NCI-H146 treated with DMSO at 0.1 percent for 48 hours (cell line): ENCODE measurements at regions not wholly inside any gene's neighbourhood (a gene's known extent, or its start where the extent isn't known, plus 50 kb on each side); places are given as distances from the start of the nearest gene placed in this dataset.

ENCODE experiments used
- DNase-seq: peaks from one replicate; lab custom pipeline; 2025; ENCODE audit not compliant: unreplicated experiment; lab: John Stamatoyannopoulos, UW

- no peak for DNase-seq
These were observed 77.7 kb upstream of the JUN start for GRCh38 chr1:58861506-58861905.

DNA sequence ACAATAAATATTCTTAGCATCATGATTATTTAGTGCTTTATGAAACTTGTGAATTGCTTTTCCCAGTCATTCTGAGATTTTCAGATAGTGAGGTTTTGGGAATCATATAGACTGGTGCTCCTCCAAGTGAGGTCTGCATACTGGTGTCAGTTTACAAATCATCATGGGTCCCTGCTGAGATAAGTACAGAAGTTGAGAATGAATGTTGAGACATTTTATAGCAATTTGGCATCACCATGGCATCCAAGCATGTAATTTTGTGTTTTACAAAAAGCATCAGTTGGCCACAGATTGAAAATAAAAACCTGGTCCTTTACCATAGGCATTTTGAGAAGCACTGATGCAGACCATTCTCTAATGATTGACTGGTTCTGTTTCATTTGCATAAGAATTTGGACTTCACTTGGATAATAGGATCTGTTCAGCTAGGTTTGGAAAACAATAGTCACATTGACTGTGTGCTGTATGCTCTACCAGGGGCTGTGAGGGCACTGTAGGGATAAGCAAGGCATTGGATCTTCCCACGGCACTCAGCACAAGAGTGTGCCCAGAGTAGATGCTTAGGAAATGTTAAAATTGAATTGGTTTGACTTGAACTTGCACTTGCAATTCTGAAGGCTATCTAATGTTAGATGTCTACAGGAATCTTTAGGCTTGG lies 79.0 kb upstream of the JUN start:
- peak; percentile 60 for DNase-seq

DNA sequence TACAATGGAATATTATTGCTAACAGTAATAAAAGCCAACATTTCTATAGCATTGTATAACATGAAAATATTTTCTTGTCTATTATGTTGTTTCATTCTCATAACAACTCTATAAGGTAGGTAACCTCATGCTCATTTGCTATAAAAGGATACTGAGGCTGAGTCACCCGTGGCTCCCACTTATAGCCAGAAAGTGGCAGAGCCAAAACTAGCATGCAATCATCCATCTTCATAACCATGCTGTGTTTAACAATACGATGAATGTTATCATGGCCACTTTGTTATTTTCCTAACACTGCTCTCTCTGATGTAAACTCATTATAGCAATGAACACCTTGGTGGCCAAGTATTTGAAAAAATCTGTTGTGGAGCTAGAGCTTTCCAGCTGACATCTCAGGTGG lies 80.8 kb upstream of the JUN start:
- peak; percentile 51 for DNase-seq

DNA sequence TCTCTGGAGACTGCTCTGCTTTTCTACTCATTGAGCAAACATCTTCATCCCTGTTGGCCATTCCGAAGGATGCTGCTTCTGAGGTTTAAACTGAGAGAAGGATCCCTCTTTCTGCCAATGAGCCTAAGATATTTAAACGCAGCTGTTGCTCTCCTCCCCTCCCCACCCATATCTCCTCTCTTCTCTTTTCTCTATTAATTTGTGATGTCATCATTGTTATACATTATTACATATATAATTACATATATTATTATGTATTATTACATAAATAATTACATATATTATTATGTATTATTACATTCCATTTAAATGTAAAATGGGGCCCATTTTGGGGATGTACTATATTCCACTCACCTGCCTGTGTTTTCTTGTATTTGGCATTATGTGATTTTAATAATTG lies 82.7 kb upstream of the JUN start:
- no peak for DNase-seq

DNA sequence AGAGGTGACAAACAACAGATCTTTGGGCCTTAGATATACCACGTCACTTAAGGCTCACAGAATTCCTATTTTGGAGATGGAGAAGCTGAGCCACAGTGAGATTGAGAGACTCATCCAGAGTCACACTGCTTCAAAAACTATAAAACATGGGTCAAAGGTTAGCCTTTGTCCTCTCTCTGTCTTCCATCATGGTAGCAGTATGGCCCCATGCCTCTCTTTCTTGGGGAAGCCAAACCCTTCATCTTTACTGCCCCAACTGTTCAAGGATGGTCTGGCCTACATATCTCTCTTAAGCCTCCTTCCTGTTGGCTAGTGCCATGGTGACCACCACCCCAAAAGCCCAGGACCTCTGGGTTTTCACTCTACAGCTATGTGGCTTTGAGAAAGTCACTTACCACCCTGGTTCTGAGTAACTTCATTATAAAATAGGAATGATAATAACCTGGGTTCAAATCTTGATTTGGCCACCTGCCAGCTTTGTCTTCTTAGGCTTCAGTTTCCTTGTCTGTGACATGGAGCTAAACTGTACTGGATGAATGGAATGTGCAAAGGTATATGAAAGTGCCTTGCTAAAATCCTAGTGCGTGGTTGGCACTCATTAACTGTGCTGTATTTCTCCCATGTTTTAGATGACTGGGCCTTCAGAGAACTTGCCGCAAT lies 85.9 kb upstream of the JUN start:
- DNase-seq = no peak

DNA sequence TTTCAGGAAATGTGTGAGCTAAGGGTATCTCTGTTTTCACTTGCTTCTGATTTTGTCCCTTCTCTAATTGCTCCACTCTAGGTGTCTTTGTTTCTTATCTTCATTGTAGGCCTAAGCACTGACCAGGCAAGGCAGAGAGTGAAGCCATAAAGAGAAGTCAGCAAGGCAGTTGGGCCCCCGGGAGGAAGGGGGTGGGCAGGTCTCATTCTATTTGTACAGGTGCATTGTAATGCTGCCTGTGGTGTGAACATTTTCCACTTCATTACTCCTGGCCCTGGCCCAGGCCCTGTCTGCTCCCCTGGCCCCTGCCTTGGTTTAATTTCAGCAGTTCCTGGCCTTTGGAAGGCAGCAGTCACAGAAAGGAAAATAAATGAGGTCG lies 86.4 kb upstream of the JUN start:
- DNase-seq = peak; percentile 99

- no peak for DNase-seq
These were observed 90.5 kb upstream of the JUN start for GRCh38 chr1:58874342-58874741.

GRCh38 chr1:58874757-58875755 lies 91.2 kb upstream of the JUN start:
- peak; percentile 97 for DNase-seq

DNA sequence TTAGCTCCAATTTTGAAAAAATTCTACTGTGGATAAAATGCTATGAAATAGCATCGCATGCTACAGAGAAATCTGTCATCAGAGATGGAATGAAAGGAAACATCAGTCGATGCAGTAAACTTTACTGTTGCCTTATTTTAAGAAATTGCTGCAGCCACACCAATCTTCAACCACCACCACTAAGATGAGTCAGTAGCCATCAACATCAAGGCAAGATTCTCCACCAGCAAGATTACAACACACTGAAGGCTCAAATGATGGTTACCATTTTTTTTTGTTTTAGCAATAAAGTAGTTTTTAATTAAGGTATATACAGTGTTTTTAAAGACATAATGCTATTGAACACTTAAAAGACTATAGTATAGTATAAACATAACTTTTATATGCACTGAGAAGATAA lies 95.6 kb upstream of the JUN start:
- DNase-seq = no peak

- no peak for DNase-seq
These were observed 96.7 kb upstream of the JUN start for GRCh38 chr1:58880592-58880991.

DNA sequence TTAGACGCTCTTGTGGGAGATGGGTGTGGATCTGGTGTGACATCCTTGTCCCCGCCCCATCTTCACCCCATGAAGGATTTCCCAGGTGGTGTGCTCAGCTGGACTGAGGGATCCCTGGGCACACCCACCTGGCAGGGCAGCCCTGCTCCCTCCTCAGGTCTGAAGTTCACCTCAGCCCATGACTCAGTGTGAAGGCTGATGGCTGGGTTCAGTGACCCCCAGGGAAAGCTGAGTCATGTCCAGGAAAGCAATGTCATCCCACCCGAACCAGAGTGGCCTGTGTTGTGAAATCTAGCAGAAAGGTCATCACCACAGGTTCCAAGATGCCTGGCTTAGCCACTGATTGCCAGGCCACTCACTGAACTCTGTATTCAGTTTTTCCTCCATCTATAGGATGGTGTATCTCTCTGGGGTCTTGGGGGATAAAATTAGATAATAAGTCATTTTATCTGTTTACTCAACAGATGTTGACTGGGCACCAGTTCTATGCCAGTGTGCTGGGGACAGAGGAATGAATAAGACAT lies 97.7 kb upstream of the JUN start:
- DNase-seq = no peak

DNA sequence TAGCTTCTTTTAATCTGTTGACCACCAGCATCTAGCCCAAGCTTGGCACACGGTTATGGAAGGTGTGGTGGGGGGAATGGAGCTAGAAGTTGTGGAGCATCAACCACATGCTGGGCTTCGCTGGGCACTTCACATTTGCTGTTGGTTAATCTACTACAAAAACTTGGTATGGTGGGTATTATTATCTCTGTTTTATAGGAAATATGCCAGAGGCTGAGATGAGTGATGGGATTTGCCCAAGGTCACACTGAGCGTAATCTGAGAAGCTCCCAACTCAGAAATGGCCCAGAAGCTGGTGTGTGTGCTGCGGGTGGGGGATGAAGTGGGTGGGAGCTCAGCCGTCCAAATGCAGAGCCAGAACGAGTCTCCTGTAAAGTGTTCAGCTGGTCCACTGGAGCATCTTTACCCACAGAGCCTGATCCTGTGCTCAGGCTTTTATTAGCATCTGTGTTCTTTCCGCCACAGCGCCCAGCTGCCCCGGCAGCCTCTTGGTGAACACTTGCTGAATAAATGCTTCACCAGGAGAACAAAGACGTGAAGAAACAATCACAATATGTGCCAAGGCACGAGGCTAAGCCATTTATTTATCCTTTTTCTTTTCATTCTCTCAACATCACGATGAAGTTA lies 98.6 kb upstream of the JUN start:
- no peak for DNase-seq

- DNase-seq = no peak
These were observed 99.4 kb upstream of the JUN start for GRCh38 chr1:58883037-58883887.

GRCh38 chr1:58883888-58884482 lies 100.1 kb upstream of the JUN start:
- peak; percentile 18 for DNase-seq

DNA sequence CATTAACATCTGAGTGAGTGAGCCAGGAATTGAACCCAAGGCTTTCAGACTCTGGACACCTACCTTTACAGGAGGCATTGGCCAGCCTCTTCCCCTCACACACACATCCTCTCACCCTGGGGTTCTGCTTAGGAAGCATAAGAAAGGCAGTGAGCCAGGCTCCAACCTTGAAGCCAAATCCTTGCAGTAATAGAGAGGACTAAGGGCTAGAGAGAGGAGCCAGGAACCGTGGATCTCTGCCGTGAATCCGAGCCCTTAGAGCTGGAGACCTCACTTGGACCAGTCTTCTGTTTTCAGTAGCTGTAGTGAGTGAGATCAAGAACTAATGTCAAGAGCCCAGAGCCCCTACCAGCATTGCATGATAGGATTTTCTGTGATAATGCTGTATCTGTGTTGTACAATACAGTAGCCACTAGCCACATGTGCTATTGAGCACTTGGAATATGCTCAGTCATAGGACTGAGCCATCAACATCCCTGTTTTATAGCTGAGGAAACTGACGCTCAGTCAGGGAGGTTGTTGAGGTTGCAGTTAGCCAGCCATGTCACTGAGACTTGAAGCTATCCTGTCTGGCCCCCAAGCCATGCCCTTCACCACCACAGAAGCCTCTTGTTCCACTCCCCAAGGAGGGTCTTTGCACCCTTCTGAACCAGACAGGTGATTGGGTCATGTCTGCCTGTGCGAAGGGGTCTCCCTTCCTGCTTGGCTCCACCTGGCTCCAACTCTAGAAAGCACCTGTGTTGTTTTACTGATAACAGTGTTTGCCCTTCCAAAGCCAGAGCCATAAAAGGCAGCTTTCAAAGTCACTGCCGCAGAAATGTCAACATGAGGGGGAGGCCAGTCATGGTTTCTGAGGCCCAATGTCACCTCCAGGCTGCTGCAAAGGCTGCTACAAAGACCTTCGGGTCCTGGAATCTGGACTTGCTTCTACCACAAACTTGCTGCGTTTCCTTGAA lies 101.1 kb upstream of the JUN start:
- peak; percentile 96 for DNase-seq

GRCh38 chr1:58885998-58886397 lies 102.2 kb upstream of the JUN start:
- no peak for DNase-seq

DNA sequence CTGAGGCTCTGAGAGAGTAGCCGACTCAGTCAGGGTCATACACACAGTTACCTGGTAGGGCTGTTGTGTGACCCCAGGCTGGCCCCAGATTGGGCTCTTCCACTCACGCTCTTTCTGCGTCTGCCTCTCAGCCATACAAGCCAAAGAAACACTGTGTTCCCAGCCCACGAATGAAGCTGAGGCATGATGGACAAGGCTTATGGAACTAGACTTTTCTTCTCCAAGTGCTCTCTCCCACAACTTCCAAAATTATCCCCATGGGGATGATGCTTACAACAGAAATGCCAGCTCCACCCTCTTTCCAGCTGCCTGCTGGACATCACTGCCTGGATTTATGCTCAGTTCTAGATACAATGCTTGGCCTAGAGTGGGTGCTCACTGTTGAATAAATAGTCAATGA lies 102.8 kb upstream of the JUN start:
- no peak for DNase-seq

DNA sequence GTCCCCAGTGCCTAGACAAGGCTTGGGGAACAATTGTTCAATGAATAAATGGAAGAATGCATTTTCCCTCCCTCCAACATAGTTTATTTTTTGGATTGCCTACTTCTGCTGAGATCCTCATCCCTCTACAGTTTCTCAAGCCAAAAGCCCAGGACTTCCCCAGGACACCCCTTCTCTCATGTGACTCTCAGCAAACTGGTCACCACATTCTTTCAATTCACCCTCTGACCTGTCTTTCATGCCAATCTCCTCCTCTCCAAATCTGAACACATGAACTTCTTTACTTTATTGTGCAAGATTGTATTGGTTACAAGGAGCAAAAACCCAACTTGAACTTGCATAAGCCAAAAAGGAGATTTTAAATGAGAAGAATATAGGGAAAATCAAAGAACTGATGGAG lies 103.2 kb upstream of the JUN start:
- DNase-seq = no peak

DNA sequence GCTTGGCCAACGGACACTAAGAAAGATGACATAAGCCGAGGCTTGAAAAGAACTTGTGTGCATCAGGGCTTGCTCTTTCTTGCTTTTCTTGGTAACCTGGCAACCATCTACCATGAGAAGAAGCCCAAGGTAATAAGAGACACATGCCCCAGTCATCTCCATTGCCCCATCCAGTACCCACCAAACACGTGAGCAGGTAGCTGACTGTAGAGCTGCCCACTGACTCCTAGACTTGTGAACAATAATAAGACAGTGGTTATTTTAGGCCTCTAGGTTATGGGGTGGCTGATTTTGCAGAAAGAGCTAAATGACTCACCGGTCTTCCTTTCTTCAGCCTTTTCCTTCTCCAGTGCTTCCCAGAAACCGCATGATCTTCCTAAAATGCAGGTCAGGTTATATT lies 105.0 kb upstream of the JUN start:
- no peak for DNase-seq
